HG03520 (cell line): ENCODE measurements at regions not wholly inside any gene's neighbourhood (a gene's known extent, or its start where the extent isn't known, plus 50 kb on each side); places are given as distances from the start of the nearest gene placed in this dataset.
"Not testable (repeated sequence)": the region's sequence is repeated elsewhere in the genome, so short reads cannot be mapped to it uniquely, and the experiment has no call there.

Experiments
- ATAC-seq: cut with Tn5 transposase; IDR thresholded peaks from one replicate; pipeline ENCODE4 v1.9.1; 2021; ENCODE audit warnings: mild to moderate bottlenecking, moderate library complexity; ENCODE audit not compliant: unreplicated experiment

DNA sequence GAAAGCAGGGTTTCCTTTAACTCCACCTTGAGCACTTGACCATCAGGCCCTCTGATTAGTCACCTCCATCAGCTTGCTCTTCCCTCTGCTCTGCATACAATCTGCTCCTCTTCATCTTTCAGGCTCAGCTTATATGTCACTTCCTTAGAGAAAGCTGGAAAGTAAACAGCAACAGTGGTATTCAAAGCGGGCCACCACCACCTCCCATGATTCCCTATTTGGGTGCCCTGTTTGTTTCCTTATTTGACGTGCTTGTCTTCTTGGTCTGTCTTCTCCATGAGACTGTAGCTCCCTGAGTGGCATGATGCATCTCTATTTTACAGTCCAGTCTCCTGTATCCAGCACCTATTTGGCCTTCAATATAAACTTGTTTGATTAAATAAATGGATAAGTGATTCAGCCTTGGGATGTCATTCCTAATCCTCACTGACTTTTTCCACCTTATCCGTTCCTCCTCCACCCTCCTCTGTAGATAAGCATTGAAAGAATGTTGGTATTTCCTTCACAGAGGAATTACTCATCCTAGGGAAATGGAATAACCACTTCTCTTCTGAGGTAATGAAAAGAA lies 102.8 kb upstream of the SGK1 start:
- ATAC-seq, result no peak

GRCh38 chr6:134419716-134420115 lies 101.8 kb upstream of the SGK1 start:
- no peak for ATAC-seq

DNA sequence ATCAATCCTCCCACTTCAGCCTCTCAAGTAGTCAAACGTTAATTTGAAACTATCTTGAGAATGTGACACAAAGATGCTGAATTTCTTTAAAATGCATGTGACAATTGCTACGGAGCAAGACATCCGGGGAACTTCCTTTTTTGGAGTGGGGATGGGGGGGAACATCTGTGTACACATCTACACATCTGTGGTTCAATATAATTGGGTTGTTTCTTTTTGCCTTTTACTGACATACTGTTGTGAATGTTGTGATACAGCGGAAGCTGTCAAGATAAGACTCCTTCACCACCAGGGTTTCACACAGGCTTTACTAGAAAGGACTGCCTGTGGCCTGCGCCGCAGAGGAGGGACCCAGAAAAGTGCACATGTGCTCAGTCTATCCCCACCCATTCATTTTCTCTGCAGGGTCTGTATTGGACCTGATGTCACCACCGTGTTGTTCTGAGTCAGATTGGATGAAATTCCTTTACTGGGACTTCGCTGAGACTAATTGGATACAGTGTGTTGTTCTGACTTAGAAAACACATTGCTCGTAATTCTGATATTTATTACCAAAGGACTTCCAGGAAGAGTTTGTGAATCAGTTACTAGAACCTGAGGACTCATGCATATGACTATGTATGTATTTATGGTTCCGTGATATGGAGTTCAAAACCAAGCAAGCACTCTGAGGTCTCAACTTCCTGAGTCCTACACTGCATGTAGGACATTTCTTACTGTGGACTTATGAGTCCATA lies 98.7 kb upstream of the SGK1 start:
- no peak for ATAC-seq

DNA sequence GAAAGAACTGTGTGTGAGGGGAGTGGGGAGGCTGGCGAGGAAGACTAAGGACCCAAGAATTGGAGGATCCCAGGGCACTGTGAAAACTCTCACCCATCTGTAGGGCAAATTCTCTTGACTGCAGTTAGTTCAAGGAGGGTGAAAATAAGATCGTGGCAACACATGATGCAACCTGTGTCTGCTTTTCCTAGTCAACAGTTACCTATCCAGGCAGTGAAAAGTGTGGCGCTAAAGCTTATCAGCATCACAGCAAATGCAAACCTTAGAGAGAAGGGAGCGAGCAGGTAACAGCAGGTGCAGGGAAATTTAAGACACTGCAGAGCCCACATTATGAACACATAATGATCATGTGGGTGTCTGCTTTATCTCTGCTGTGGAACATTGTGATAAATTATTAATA lies 97.7 kb upstream of the SGK1 start:
- ATAC-seq, result no peak

- no peak for ATAC-seq
Observed at GRCh38 chr6:134415194-134415593, 97.3 kb upstream of the SGK1 start.

- ATAC-seq, result no peak
Observed at GRCh38 chr6:134414793-134415192, 96.9 kb upstream of the SGK1 start.

DNA sequence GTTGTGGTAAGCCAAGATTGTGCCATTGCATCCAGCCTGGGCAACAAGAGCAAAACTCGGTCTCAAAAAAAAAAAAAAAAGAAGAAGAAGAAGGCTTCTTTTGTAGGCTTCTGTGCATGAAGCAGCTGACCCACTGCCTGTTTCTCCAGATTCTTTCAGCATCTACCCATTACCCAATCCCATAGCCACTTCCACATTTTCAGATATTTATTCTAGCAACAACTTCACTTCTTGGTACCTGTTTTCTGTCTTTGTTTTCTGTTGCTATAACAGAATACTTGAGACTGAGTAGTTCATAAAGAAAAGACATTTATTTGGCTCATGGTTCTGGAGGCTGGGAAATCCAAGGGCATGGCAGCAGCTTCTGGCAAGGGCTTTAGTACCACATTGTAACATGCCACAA lies 95.3 kb upstream of the SGK1 start:
- ATAC-seq, result no peak

- ATAC-seq, result no peak
Observed at GRCh38 chr6:134410541-134410940, 92.6 kb upstream of the SGK1 start.

DNA sequence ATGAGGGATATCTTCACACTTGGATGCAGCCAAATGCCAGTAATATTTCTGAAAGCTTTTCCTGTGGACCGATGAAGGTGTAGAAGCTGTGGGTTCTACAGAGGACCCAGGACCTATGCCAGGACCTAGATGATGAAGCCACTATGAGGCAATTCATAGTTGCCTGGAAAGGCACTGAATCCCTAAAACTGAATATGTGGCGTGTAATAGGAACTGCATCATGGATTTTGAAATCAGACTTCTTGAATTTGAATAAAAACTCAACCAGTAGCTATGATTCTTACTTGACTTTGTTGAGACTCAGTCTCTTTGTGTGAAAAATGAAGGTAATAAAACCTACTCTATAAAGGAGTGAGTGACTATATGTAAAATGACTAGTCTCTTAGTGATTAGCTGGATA lies 89.9 kb upstream of the SGK1 start:
- ATAC-seq, result no peak

DNA sequence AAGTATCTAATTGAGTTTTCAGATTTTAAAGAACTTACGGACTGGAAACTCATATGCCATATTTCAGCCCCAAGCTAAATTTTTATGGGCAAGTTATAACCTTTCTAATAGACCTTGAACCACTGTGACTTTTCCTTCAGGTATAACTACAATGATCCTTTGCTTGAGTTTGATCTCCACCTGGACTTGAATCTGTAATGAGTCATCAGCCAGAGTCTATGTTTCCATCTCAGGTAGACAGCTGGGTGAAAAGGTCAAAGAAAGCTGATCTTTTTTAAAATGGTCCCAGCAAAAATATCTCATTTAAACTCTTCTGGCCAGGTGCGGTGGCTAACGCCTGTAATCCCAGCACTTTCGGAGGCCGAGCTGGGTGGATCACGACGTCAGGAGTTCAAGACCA lies 88.4 kb upstream of the SGK1 start:
- no peak for ATAC-seq

GRCh38 chr6:134405386-134406087 lies 87.6 kb upstream of the SGK1 start:
- ATAC-seq, result no peak

DNA sequence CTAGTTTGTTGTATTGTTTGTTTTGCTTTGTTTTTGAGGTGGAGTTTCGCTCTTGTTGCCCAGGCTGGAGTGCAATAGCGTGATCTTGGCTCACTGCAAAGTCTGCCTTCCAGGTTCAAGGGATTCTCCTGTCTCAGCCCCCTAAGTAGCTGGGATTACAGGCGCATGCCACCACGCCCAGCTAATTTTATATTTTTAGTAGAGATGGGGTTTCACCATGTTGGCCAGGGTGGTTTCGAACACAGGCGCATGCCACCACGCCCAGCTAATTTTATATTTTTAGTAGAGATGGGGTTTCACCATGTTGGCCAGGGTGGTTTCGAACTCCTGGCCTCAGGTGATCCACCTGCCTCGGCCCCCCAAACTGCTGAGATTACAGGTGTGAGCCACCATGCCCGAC lies 85.4 kb upstream of the SGK1 start:
- not testable (repeated sequence) for ATAC-seq

DNA sequence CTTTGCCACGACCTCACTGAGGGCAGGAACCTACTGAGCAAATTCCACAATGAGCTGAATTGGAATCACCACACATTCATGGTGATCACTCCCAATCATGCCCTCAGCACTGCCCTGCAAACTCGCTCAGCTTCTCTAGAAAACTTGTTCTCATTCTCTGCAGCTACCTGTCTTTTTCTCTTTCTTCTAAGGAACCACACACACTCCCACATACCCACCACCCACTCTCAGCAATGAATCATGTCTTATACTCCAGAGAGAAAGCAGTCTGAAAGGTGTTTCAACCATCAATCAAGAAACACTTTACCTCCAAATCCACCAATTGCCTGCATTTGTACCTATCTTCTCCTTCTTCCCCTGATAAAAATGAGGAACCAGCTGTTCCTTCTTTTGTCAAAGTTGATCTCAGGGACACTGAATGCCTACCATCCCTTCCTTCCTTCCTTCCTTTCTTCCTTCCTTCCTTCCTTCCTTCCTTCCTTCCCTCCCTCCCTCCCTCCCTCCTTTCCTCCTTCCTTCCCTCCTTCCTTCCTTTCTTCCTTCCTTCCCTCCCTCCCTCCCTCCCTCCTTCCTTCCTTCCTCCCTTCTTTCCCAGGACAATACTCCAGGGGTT lies 84.6 kb upstream of the SGK1 start:
- no peak for ATAC-seq

GRCh38 chr6:134400941-134401340 lies 83.0 kb upstream of the SGK1 start:
- no peak for ATAC-seq

- ATAC-seq, result no peak
Observed at GRCh38 chr6:134398453-134398852, 80.5 kb upstream of the SGK1 start.

DNA sequence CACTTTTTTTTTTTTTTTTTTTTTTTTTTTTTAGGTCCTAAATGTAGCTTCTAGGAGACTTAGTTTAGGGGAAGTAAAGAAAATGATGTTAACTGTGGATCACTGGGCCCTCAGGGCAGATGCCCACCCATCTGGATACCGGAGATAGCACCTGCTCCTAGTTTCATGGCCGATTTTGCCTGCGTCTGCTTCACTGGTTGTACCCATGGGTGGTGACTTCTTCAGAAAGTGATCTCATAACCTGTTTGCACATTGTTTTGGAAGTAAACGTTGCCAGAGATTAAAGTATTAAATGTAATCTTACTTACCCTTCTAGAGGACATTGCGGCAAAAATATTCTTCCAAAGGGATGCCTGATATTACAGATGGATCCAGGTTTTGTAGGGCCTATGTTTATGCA lies 79.8 kb upstream of the SGK1 start:
- no peak for ATAC-seq

DNA sequence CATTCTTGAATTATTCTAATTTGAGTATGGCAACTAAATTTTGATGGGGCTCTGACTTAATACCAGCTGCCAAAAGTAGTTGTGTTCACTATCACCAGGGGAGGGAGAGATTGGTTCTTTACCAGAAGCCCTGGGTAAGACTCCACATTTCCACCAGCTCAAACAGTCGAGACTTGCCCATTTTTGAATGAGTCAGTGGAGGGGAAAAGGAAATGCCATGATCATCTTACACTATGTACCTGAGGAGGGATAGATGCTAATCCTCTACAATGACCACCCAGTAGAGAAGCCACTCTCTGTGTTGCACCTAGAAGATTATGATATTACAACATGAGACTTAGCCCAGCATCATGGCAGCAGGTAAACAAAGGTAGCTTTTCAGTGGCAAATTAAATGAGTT lies 77.0 kb upstream of the SGK1 start:
- no peak for ATAC-seq

- ATAC-seq, result no peak
Observed at GRCh38 chr6:134394208-134394607, 76.3 kb upstream of the SGK1 start.

- no peak for ATAC-seq
Observed at GRCh38 chr6:134391205-134391604, 73.3 kb upstream of the SGK1 start.

GRCh38 chr6:134389658-134390057 lies 71.7 kb upstream of the SGK1 start:
- no peak for ATAC-seq

GRCh38 chr6:134389129-134389528 lies 71.2 kb upstream of the SGK1 start:
- ATAC-seq, result no peak

DNA sequence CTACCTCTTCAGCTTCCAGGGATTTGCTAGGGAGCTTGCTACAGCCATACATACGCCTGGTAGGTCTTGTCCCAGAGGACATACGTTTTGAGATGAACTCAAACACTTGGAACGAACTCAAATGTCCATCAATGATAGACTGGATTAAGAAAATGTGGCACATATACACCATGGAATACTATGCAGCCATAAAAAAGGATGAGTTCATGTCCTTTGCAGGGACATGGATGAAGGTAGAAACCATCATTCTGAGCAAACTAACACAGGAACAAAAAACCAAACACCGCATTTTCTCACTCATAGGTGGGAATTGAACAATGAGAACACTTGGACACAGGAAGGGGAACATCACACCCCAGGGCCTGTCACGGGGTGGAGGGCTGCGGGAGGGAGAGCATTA lies 68.6 kb upstream of the SGK1 start:
- not testable (repeated sequence) for ATAC-seq
